NCI-H82 treated with DMSO at 0.1 percent for 48 hours (cell line): ENCODE measurements at regions not wholly inside any gene's neighbourhood (a gene's known extent, or its start where the extent isn't known, plus 50 kb on each side); places are given as distances from the start of the nearest gene placed in this dataset.

Experiments used
- DNase-seq: peaks from one replicate; lab custom pipeline; 2025; ENCODE audit not compliant: unreplicated experiment; lab: John Stamatoyannopoulos, UW

- no peak for DNase-seq
Observed at GRCh38 chr11:81472646-81473045, 1261.0 kb downstream of the FAM181B start.

DNA sequence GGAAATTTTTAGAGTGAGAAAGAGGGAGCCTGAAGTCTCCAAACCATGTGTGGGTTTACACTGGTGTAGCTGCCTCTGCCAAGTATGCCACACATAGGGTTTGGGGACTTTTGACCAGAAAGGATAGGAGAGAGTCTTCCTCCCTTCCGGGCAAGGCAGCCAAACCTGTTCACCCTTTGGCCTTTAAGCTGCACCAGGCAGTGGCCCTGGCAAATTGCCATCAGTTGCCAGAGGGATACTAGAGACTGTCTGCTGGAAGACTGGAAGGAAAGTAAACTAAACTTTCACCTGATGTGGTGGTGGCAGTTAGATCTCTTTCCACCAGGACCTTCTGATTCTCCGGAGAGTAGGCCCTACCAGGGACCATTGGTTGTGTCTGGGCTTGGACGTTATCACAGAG is 1263.2 kb downstream of the FAM181B start:
- DNase-seq = no peak

- DNase-seq = no peak
Observed at GRCh38 chr11:81459766-81460306, 1273.8 kb downstream of the FAM181B start.

GRCh38 chr11:81449588-81450156 is 1284.0 kb downstream of the FAM181B start:
- no peak for DNase-seq

- DNase-seq = no peak
Observed at GRCh38 chr11:81444297-81444696, 1289.4 kb downstream of the FAM181B start.

- no peak for DNase-seq
Observed at GRCh38 chr11:81432333-81432732, 1301.3 kb downstream of the FAM181B start.

GRCh38 chr11:81424822-81425221 is 1308.8 kb downstream of the FAM181B start:
- no peak for DNase-seq

DNA sequence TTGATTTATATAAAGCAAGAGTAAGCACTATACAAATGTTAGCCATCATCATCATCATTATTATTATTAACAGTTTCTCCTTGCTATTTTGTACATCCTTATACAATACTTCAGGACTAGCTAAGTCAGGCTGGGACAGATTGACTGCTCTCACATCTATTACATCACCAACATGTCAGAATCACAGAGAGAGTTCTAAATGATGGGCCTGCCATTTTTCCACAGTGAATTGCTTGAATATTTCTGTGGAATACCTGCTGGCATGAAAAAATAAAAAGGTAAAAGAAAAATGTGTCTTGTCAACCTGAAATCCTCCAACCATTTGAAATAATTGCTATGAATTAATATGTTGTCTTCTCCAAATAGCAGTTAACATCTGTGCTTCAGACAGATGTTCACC is 1311.3 kb downstream of the FAM181B start:
- DNase-seq = no peak

DNA sequence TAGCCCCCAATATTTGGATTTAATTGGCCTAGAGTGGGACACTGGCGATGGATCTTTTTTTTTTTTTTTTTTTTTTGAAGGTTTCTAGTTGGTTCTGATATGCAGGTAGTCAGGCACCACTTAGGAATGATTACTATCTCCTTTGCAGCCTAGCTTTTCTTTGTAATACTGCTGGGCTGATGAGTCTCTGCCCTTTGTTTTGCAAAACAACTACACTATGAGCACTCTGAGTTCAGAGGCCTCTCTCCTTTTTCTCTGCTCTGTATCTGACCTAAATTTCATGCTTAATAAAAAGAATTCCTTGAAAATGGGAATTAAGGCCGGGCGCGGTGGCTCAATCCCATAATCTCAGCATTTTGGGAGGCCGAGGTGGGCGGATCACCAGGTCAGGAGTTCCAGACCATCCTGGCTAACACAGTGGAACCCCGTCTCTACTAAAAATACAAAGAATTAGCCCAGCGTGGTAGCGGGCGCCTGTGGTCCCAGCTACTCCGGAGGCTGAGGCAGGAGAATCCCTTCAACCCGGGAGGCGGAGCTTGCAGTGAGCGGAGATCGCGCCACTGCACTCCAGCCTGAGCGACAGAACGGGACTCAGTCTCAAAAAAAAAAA is 1312.3 kb downstream of the FAM181B start:
- no peak for DNase-seq

- DNase-seq = peak; percentile 67
Observed at GRCh38 chr11:81420668-81421250, 1312.9 kb downstream of the FAM181B start.

- DNase-seq = no peak
Observed at GRCh38 chr11:81397316-81397715, 1336.3 kb downstream of the FAM181B start.

DNA sequence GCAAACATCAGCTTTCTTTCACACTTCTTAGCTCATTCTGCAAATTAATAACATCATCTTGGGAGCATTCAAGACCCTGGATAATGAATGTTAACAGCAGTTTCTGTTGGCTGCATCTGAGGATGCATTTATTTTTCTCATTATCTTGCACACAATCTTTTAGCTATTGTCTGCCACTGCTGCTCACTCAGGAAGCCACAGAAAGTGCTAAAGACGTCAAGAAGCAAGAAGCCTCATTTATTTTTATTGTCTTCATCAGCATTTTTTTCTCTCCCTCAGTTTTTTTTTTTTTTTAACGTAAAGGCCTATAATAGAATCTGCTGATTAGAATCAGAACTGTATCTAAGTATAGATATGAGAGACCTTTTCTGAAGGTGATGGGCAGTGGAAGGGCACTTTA is 1339.4 kb downstream of the FAM181B start:
- no peak for DNase-seq

GRCh38 chr11:81388326-81388725 is 1345.3 kb downstream of the FAM181B start:
- no peak for DNase-seq

GRCh38 chr11:81380395-81380794 is 1353.3 kb downstream of the FAM181B start:
- peak; percentile 15 for DNase-seq

- no peak for DNase-seq
Observed at GRCh38 chr11:81377418-81377817, 1356.2 kb downstream of the FAM181B start.

- no peak for DNase-seq
Observed at GRCh38 chr11:81373986-81374385, 1359.7 kb downstream of the FAM181B start.

GRCh38 chr11:81368192-81368591 is 1365.5 kb downstream of the FAM181B start:
- no peak for DNase-seq

- DNase-seq = no peak
Observed at GRCh38 chr11:81365496-81365895, 1368.2 kb downstream of the FAM181B start.

GRCh38 chr11:81359476-81359875 is 1374.2 kb downstream of the FAM181B start:
- DNase-seq = no peak

GRCh38 chr11:81345609-81346008 is 1388.1 kb downstream of the FAM181B start:
- DNase-seq = no peak

- DNase-seq = no peak
Observed at GRCh38 chr11:81342966-81343365, 1390.7 kb downstream of the FAM181B start.

GRCh38 chr11:81340225-81340624 is 1393.4 kb downstream of the FAM181B start:
- DNase-seq = no peak
